GM12892 (cell line): ENCODE measurements at regions not wholly inside any gene's neighbourhood (a gene's known extent, or its start where the extent isn't known, plus 50 kb on each side); places are given as distances from the start of the nearest gene placed in this dataset.

Source experiments
- POLR2A ChIP-seq: IDR thresholded peaks from 2 replicates; pipeline ENCODE4 v1.6.1; 2011; ENCODE audit warnings: low read depth, low read length, control low read depth
- TAF1 ChIP-seq: IDR thresholded peaks from 2 replicates; pipeline ENCODE4 v1.6.1; 2011; ENCODE audit warnings: low read depth, mild to moderate bottlenecking, control low read depth, low read length, borderline replicate concordance

GRCh38 chr18:30387401-30387800 is 655.1 kb downstream of the DSC3 start:
- TF ChIP-seq POLR2A, result no peak
- TF ChIP-seq TAF1, result no peak
